A673 (cell line): ENCODE measurements at regions not wholly inside any gene's neighbourhood (a gene's known extent, or its start where the extent isn't known, plus 50 kb on each side); places are given as distances from the start of the nearest gene placed in this dataset.

ENCODE experiments used
- CTCF ChIP-seq: fragments of 300-800, 200-600 bp; sonication (generic); conservative IDR thresholded peaks from 2 replicates; pipeline ENCODE4 v1.5.1; 2017; ENCODE audit warnings: low read depth, mild to moderate bottlenecking, antibody characterized with exemption, low read length, moderate library complexity, mixed read lengths
- EZH2 ChIP-seq: fragments of 200-600 bp; sonication (generic); IDR thresholded peaks from 2 replicates; pipeline ENCODE4 v1.6.1; 2017; ENCODE audit warnings: borderline replicate concordance, low read depth, mild to moderate bottlenecking, mixed read lengths, antibody characterized with exemption, low read length; ENCODE audit not compliant: poor library complexity, severe bottlenecking

GRCh38 chr5:29193972-29194371, 1999.5 kb upstream of the CDH6 start:
- TF ChIP-seq EZH2 (no peak), CTCF (no peak)
